ENCODE measurements at regions not wholly inside any gene's neighbourhood (a gene's known extent, or its start where the extent isn't known, plus 50 kb on each side); places are given as distances from the start of the nearest gene placed in this dataset.

DNA sequence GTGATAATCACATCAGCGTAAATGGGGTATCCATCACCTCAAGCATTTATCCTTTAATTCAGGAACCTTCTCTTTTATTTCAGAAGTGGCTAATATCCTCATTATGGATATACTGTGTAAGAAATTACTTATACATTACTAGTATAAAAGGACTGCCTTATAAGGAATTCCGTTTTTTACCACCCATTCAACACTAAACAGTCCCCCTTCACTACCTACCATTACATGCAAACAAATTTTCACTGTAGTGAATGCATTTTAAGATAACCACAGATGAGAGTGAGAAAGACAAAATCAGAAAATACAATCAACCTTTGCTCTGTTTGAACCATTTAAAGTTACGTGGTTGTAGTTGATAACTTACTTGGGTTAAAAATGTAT, 551.2 kb downstream of the RNF144A start:
- Histone ChIP-seq H3K9ac (ENCODE audit: low read depth in 1 of 2, low read length in 2 of 2) (no peak overlapping the region), H3K4me3 (ENCODE audit: low read depth in 1 of 3, low read length in 3 of 3) (no peak overlapping the region), H3K36me3 (ENCODE audit: control insufficient read depth in 4 of 4, insufficient read depth in 3 of 4, low read depth in 1 of 4, low read length in 3 of 4) (no peaks in the 10 kb centered on the region), H3K4me1 (ENCODE audit: control insufficient read depth in 4 of 4, insufficient read depth in 4 of 4, low read length in 3 of 4) (no peaks in the 10 kb centered on the region), H3K27ac (ENCODE audit: low read depth in 1 of 2, low read length in 2 of 2) (no peak overlapping the region), H3K9me3 (ENCODE audit: control insufficient read depth in 4 of 4, low read length in 3 of 4) (no peaks in the 10 kb centered on the region), H3K27me3 (ENCODE audit: control insufficient read depth in 4 of 4, insufficient read depth in 4 of 4, low read length in 3 of 4) (peaks cover 0 to 4% (median 1%) of the 10 kb centered on the region in 4 donors)
- 80% methylated on average over 3 of the region's 3 CpGs for WGBS
- TF ChIP-seq GABPA (IDR thresholded peaks at IDR 0.05 in 1 of 2, conservative IDR thresholded peaks at IDR 0.05 in 1 of 2), result no peak
- TF ChIP-seq, protein P1, sequence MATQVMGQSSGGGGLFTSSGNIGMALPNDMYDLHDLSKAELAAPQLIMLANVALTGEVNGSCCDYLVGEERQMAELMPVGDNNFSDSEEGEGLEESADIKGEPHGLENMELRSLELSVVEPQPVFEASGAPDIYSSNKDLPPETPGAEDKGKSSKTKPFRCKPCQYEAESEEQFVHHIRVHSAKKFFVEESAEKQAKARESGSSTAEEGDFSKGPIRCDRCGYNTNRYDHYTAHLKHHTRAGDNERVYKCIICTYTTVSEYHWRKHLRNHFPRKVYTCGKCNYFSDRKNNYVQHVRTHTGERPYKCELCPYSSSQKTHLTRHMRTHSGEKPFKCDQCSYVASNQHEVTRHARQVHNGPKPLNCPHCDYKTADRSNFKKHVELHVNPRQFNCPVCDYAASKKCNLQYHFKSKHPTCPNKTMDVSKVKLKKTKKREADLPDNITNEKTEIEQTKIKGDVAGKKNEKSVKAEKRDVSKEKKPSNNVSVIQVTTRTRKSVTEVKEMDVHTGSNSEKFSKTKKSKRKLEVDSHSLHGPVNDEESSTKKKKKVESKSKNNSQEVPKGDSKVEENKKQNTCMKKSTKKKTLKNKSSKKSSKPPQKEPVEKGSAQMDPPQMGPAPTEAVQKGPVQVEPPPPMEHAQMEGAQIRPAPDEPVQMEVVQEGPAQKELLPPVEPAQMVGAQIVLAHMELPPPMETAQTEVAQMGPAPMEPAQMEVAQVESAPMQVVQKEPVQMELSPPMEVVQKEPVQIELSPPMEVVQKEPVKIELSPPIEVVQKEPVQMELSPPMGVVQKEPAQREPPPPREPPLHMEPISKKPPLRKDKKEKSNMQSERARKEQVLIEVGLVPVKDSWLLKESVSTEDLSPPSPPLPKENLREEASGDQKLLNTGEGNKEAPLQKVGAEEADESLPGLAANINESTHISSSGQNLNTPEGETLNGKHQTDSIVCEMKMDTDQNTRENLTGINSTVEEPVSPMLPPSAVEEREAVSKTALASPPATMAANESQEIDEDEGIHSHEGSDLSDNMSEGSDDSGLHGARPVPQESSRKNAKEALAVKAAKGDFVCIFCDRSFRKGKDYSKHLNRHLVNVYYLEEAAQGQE (IDR thresholded peaks at IDR 0.05), result no peak
- TF ChIP-seq EGR1 (IDR thresholded peaks at IDR 0.05; ENCODE audit: low read depth in 2 of 2), result no peak
- TF ChIP-seq HNF4G (IDR thresholded peaks at IDR 0.05), result no peak
- TF ChIP-seq, protein P2, sequence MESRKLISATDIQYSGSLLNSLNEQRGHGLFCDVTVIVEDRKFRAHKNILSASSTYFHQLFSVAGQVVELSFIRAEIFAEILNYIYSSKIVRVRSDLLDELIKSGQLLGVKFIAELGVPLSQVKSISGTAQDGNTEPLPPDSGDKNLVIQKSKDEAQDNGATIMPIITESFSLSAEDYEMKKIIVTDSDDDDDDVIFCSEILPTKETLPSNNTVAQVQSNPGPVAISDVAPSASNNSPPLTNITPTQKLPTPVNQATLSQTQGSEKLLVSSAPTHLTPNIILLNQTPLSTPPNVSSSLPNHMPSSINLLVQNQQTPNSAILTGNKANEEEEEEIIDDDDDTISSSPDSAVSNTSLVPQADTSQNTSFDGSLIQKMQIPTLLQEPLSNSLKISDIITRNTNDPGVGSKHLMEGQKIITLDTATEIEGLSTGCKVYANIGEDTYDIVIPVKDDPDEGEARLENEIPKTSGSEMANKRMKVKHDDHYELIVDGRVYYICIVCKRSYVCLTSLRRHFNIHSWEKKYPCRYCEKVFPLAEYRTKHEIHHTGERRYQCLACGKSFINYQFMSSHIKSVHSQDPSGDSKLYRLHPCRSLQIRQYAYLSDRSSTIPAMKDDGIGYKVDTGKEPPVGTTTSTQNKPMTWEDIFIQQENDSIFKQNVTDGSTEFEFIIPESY (IDR thresholded peaks at IDR 0.05), result no peak
- TF ChIP-seq JUND (IDR thresholded peaks at IDR 0.05), result no peak
- TF ChIP-seq SP1 (IDR thresholded peaks at IDR 0.05), result no peak
- no peak for TF ChIP-seq RAD21 (IDR thresholded peaks at IDR 0.05)
- no peak for TF ChIP-seq RXRA (IDR thresholded peaks at IDR 0.05)
- no peak for TF ChIP-seq FOXA1 (IDR thresholded peaks at IDR 0.05)
- TF ChIP-seq FOXA2 (IDR thresholded peaks at IDR 0.05), result no peak
- no peak for TF ChIP-seq YY1 (IDR thresholded peaks at IDR 0.05)
- no peak for TF ChIP-seq TAF1 (conservative IDR thresholded peaks at IDR 0.05)
- TF ChIP-seq NR2F2 (IDR thresholded peaks at IDR 0.05), result no peak
- TF ChIP-seq, protein P3, sequence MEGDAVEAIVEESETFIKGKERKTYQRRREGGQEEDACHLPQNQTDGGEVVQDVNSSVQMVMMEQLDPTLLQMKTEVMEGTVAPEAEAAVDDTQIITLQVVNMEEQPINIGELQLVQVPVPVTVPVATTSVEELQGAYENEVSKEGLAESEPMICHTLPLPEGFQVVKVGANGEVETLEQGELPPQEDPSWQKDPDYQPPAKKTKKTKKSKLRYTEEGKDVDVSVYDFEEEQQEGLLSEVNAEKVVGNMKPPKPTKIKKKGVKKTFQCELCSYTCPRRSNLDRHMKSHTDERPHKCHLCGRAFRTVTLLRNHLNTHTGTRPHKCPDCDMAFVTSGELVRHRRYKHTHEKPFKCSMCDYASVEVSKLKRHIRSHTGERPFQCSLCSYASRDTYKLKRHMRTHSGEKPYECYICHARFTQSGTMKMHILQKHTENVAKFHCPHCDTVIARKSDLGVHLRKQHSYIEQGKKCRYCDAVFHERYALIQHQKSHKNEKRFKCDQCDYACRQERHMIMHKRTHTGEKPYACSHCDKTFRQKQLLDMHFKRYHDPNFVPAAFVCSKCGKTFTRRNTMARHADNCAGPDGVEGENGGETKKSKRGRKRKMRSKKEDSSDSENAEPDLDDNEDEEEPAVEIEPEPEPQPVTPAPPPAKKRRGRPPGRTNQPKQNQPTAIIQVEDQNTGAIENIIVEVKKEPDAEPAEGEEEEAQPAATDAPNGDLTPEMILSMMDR (IDR thresholded peaks at IDR 0.05; ENCODE audit: low read depth, low read length, missing input control), result no peak
- TF ChIP-seq, protein P4, sequence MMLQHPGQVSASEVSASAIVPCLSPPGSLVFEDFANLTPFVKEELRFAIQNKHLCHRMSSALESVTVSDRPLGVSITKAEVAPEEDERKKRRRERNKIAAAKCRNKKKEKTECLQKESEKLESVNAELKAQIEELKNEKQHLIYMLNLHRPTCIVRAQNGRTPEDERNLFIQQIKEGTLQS (IDR thresholded peaks at IDR 0.05), result no peak
- TF ChIP-seq HNF4A (conservative IDR thresholded peaks at IDR 0.05), result no peak
- TF ChIP-seq, protein P5, sequence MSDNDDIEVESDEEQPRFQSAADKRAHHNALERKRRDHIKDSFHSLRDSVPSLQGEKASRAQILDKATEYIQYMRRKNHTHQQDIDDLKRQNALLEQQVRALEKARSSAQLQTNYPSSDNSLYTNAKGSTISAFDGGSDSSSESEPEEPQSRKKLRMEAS (IDR thresholded peaks at IDR 0.05), result no peak
- no peak for DNase-seq (ENCODE audit: low spot score)
